HUDEP-2 (cell line): ENCODE measurements at regions not wholly inside any gene's neighbourhood (a gene's known extent, or its start where the extent isn't known, plus 50 kb on each side); places are given as distances from the start of the nearest gene placed in this dataset.

Experiments used
- DNase-seq, 76 experiments: peaks; one replicate each; lab custom pipeline; 2025; ENCODE audit not compliant: unreplicated experiment in 76 of 76; lab: John Stamatoyannopoulos, UW

- peak in 2 of 76 experiments; percentile 6 to 10 for DNase-seq
Observed at GRCh38 chr2:100193291-100193710, 50.9 kb upstream of the AFF3 start.

- no peak for DNase-seq
Observed at GRCh38 chr2:100192825-100193224, 50.4 kb upstream of the AFF3 start.

GRCh38 chr2:100192300-100192699 is 49.9 kb upstream of the AFF3 start:
- no peak for DNase-seq
